Uterus (tissue), 2 donors: ENCODE measurements at regions not wholly inside any gene's neighbourhood (a gene's known extent, or its start where the extent isn't known, plus 50 kb on each side); places are given as distances from the start of the nearest gene placed in this dataset.

Source experiments
- CTCF ChIP-seq, 4 experiments: fragments of 200-600 bp in 2 of 4; fragments of 450-650 bp in 2 of 4; sonication (generic) in 2 of 4; IDR thresholded peaks; one replicate each; pipeline ENCODE4 v1.5.1; 2016 to 2019; ENCODE audit warnings: antibody characterized with exemption in 4 of 4, mild to moderate bottlenecking in 2 of 4, moderate library complexity in 1 of 4
- POLR2A ChIP-seq, 2 donors: fragments of 450-650 bp; IDR thresholded peaks; one replicate each; pipeline ENCODE4 v1.6.1; 2016; ENCODE audit warnings: antibody characterized with exemption in 2 of 2, mild to moderate bottlenecking in 1 of 2, moderate library complexity in 1 of 2

GRCh38 chr2:234136461-234136860 lies 86.0 kb downstream of the SPP2 start:
- no peak for TF ChIP-seq CTCF (IDR thresholded peaks at IDR 0.05)
- no peak for TF ChIP-seq POLR2A (IDR thresholded peaks at IDR 0.05)
